GM19240 (cell line): ENCODE measurements at regions not wholly inside any gene's neighbourhood (a gene's known extent, or its start where the extent isn't known, plus 50 kb on each side); places are given as distances from the start of the nearest gene placed in this dataset.

Source experiments
- DNase-seq: peaks from one replicate; pipeline ENCODE4 v3.0.0; 2011; ENCODE audit warnings: low spot score; ENCODE audit not compliant: insufficient read length

GRCh38 chr9:87446527-87446926, 51.1 kb upstream of the DAPK1 start:
- no peak for DNase-seq

- DNase-seq = no peak
Measured at GRCh38 chr9:87447547-87448432, 49.9 kb upstream of the DAPK1 start.
